KMS-11 (cell line): ENCODE measurements at regions not wholly inside any gene's neighbourhood (a gene's known extent, or its start where the extent isn't known, plus 50 kb on each side); places are given as distances from the start of the nearest gene placed in this dataset.
"Not testable (repeated sequence)": the region's sequence is repeated elsewhere in the genome, so short reads cannot be mapped to it uniquely, and the experiment has no call there.

ENCODE experiments used
- H2AFZ ChIP-seq: fragments of 200-600 bp; sonication (generic); 2 replicates; pipeline ENCODE4 v1.6.1; 2016; ENCODE audit warnings: antibody characterized with exemption, mixed run types, low read depth
- H3K27ac ChIP-seq: fragments of 200-600 bp; sonication (generic); 2 replicates; pipeline ENCODE4 v1.6.1; 2016; ENCODE audit warnings: mild to moderate bottlenecking, mixed run types
- H3K27me3 ChIP-seq: fragments of 200-600 bp; sonication (generic); 2 replicates; pipeline ENCODE4 v1.6.1; 2017; ENCODE audit warnings: mild to moderate bottlenecking, low read depth, mixed run types, moderate library complexity; ENCODE audit not compliant: insufficient read depth
- H3K36me3 ChIP-seq: fragments of 200-600 bp; sonication (generic); 2 replicates; pipeline ENCODE4 v1.6.1; 2017; ENCODE audit warnings: mild to moderate bottlenecking, mixed run types; ENCODE audit not compliant: insufficient read depth
- H3K4me1 ChIP-seq: fragments of 200-600 bp; sonication (generic); 2 replicates; pipeline ENCODE4 v1.6.1; 2016; ENCODE audit warnings: mild to moderate bottlenecking, low read depth, mixed run types; ENCODE audit not compliant: poor library complexity, severe bottlenecking
- H3K4me2 ChIP-seq: fragments of 200-600 bp; sonication (generic); 2 replicates; pipeline ENCODE4 v1.7.0; 2016; ENCODE audit warnings: mild to moderate bottlenecking, mixed run types
- H3K4me3 ChIP-seq: fragments of 200-600 bp; sonication (generic); IDR thresholded peaks from 2 replicates; pipeline ENCODE4 v1.6.1; 2017; ENCODE audit warnings: low read depth, low read length, mixed read lengths; ENCODE audit not compliant: insufficient read depth
- H3K79me2 ChIP-seq: fragments of 200-600 bp; sonication (generic); 2 replicates; pipeline ENCODE4 v1.6.1; 2016; ENCODE audit warnings: low read depth, mixed run types; ENCODE audit not compliant: insufficient read depth
- H3K9ac ChIP-seq: fragments of 200-600 bp; sonication (generic); 2 replicates; pipeline ENCODE4 v1.6.1; 2016; ENCODE audit warnings: mild to moderate bottlenecking, mixed run types
- H4K20me1 ChIP-seq: fragments of 200-600 bp; sonication (generic); 2 replicates; pipeline ENCODE4 v1.6.1; 2016; ENCODE audit warnings: mild to moderate bottlenecking, mixed run types; ENCODE audit not compliant: insufficient read depth
- CTCF ChIP-seq: fragments of 200-600 bp; sonication (generic); conservative IDR thresholded peaks from 2 replicates; pipeline ENCODE4 v1.6.1; 2017; ENCODE audit warnings: low read depth, mild to moderate bottlenecking, antibody characterized with exemption, low read length, moderate library complexity, mixed read lengths

- H3K4me2 ChIP-seq: no peak overlapping the region
- H3K4me1 ChIP-seq: no peaks in the 10 kb centered on the region
- no peak overlapping the region for H2AFZ ChIP-seq
- H3K79me2 ChIP-seq: no peaks in the 10 kb centered on the region
- no peak for TF ChIP-seq CTCF
- H3K27ac ChIP-seq: no peak overlapping the region
- no peaks in the 10 kb centered on the region for H3K27me3 ChIP-seq
- no peaks in the 10 kb centered on the region for H3K36me3 ChIP-seq
- H3K9ac ChIP-seq: no peak overlapping the region
- H3K4me3 ChIP-seq: no peak overlapping the region
- H4K20me1 ChIP-seq: no peaks in the 10 kb centered on the region
Measured at GRCh38 chr17:27958708-27959381, 65.7 kb upstream of the LYRM9 start.

- Histone ChIP-seq H3K4me1 (no peaks in the 10 kb centered on the region), H3K27me3 (no peaks in the 10 kb centered on the region), H3K4me3 (no peak overlapping the region), H3K79me2 (no peaks in the 10 kb centered on the region), H3K36me3 (no peaks in the 10 kb centered on the region), H3K4me2 (no peak overlapping the region), H3K9ac (no peak overlapping the region), H3K27ac (no peak overlapping the region), H2AFZ (no peak overlapping the region), H4K20me1 (no peaks in the 10 kb centered on the region)
- no peak for TF ChIP-seq CTCF
Measured at GRCh38 chr17:27959382-27959709, 66.2 kb upstream of the LYRM9 start.

- TF ChIP-seq CTCF: no peak
- H3K27me3 ChIP-seq: no peaks in the 10 kb centered on the region
- no peaks in the 10 kb centered on the region for H3K36me3 ChIP-seq
- H3K9ac ChIP-seq: no peak overlapping the region
- H3K4me3 ChIP-seq: no peak overlapping the region
- H3K4me1 ChIP-seq: no peaks in the 10 kb centered on the region
- H4K20me1 ChIP-seq: no peaks in the 10 kb centered on the region
- no peak overlapping the region for H2AFZ ChIP-seq
- no peak overlapping the region for H3K27ac ChIP-seq
- H3K79me2 ChIP-seq: no peaks in the 10 kb centered on the region
- H3K4me2 ChIP-seq: no peak overlapping the region
Measured at GRCh38 chr17:27960183-27960849, 67.2 kb upstream of the LYRM9 start.

GRCh38 chr17:27962581-27962980 is 69.4 kb upstream of the LYRM9 start:
- H4K20me1 ChIP-seq, H3K9ac ChIP-seq, H2AFZ ChIP-seq, H3K79me2 ChIP-seq, H3K36me3 ChIP-seq, H3K4me3 ChIP-seq, H3K27ac ChIP-seq, H3K4me1 ChIP-seq, H3K4me2 ChIP-seq, H3K27me3 ChIP-seq: not testable (repeated sequence)

GRCh38 chr17:27965224-27965623 is 72.1 kb upstream of the LYRM9 start:
- Histone ChIP-seq H3K27me3 (no peaks in the 10 kb centered on the region), H4K20me1 (no peaks in the 10 kb centered on the region), H3K4me1 (no peaks in the 10 kb centered on the region), H3K4me2 (no peak overlapping the region), H2AFZ (no peak overlapping the region), H3K79me2 (no peaks in the 10 kb centered on the region), H3K27ac (no peak overlapping the region), H3K9ac (no peak overlapping the region), H3K36me3 (no peaks in the 10 kb centered on the region), H3K4me3 (no peak overlapping the region)
- TF ChIP-seq CTCF: no peak
